ENCODE measurements at regions not wholly inside any gene's neighbourhood (a gene's known extent, or its start where the extent isn't known, plus 50 kb on each side); places are given as distances from the start of the nearest gene placed in this dataset.

DNA sequence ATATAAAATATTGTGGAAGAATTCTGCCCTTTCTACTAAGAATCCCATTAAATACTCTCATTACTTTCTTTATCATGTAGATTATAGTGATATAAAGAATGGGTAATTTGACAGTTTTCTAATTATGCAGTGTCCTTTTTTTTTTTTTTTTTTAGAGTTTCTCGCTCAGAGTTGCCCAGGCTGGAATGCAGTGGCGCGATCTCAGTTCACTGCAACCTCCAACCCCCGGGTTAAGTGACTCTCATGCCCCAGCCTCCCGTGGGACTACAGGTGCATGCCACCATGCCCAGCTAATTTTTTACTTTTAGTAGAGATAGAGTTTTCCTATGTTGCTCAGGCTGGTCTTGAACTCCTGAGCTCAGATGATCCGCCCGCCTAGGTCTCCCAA lies 1143.4 kb upstream of the SORCS1 start:
- intact Hi-C loops (cut with DNase I): no loop called here
- TF ChIP-seq, protein P1, sequence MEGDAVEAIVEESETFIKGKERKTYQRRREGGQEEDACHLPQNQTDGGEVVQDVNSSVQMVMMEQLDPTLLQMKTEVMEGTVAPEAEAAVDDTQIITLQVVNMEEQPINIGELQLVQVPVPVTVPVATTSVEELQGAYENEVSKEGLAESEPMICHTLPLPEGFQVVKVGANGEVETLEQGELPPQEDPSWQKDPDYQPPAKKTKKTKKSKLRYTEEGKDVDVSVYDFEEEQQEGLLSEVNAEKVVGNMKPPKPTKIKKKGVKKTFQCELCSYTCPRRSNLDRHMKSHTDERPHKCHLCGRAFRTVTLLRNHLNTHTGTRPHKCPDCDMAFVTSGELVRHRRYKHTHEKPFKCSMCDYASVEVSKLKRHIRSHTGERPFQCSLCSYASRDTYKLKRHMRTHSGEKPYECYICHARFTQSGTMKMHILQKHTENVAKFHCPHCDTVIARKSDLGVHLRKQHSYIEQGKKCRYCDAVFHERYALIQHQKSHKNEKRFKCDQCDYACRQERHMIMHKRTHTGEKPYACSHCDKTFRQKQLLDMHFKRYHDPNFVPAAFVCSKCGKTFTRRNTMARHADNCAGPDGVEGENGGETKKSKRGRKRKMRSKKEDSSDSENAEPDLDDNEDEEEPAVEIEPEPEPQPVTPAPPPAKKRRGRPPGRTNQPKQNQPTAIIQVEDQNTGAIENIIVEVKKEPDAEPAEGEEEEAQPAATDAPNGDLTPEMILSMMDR (IDR thresholded peaks at IDR 0.05): no peak
- TF ChIP-seq POLR2AphosphoS5 (IDR thresholded peaks at IDR 0.05) (no peak), POLR2A (IDR thresholded peaks at IDR 0.05) (no peak), EP300 (IDR thresholded peaks at IDR 0.05) (no peak)
- no peaks in the 10 kb centered on the region for H3K4me1 ChIP-seq
- H3K36me3 ChIP-seq: no peaks in the 10 kb centered on the region
- no peak overlapping the region for H3K27ac ChIP-seq
- H3K9me3 ChIP-seq: no peaks in the 10 kb centered on the region
- H3K4me3 ChIP-seq: no peak overlapping the region
- WGBS, 2 donors: 96 to 97% methylated on average over 7 of the region's 7 CpGs
- DNase-seq: no peak
- no peaks in the 10 kb centered on the region for H3K27me3 ChIP-seq

DNA sequence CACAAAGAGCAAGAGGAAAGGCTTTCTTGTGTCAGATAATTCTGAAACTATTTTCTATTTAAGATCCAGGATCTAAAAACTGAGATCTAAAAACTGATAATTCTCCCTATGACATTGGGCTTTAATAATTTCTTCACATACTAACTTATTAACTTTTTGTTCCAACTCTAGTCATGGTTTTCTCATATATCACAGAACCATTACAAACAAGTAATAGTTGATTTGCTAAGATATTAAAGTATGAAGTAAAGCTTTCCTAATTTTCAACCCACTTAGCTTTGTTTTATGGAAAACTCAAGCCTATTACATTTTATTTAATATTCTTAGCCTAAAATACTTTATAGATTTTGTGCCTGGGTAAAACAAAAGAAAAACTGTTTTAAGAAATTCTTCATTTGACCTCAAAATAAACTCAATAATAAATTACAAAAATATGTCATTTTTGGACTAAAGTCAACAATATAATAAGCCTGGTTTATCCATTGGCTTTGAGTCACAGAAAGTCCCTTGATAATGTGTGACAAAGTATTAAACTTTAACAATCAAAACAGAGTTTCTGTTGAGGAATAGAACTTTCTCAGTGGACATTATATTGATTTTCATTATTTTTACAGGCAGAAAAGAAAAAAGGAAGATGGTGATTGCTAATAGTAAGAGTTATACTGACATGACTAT lies 1142.9 kb upstream of the SORCS1 start:
- no peak overlapping the region for H3K27ac ChIP-seq
- H3K36me3 ChIP-seq: no peaks in the 10 kb centered on the region
- no peak for DNase-seq
- H3K4me3 ChIP-seq: no peak overlapping the region
- H3K9me3 ChIP-seq: no peaks in the 10 kb centered on the region
- H3K27me3 ChIP-seq: no peaks in the 10 kb centered on the region
- intact Hi-C loops (cut with DNase I): no loop called here
- H3K4me1 ChIP-seq: no peaks in the 10 kb centered on the region
- TF ChIP-seq EP300 (IDR thresholded peaks at IDR 0.05): no peak
- no peak for TF ChIP-seq POLR2A (IDR thresholded peaks at IDR 0.05)
- TF ChIP-seq POLR2AphosphoS5 (IDR thresholded peaks at IDR 0.05): no peak
- TF ChIP-seq, protein P1 (IDR thresholded peaks at IDR 0.05): no peak

DNA sequence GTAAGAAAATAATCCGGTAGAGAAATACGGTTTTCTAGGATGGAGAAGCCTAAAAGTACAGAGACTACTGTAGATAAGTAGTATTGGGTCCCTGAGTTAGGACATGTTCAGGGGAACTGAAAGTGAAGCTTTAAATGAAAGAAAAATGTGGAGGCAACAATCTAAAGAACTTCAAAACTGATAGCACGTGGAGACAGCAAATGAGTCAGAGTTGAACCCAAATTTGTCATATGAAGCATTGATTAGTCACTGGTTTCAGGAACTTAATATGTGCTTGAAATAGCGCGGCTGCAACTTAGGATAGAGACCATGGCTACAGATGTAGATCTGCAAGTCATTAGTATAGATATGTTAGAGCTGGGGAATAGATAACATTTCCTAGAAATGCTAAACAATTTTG lies 1138.6 kb upstream of the SORCS1 start:
- no peak overlapping the region for H3K27ac ChIP-seq
- intact Hi-C loops (cut with DNase I): no loop called here
- TF ChIP-seq EP300 (IDR thresholded peaks at IDR 0.05) (no peak), POLR2A (IDR thresholded peaks at IDR 0.05) (no peak), POLR2AphosphoS5 (IDR thresholded peaks at IDR 0.05) (no peak)
- TF ChIP-seq, protein P1 (IDR thresholded peaks at IDR 0.05): no peak
- H3K27me3 ChIP-seq: no peaks in the 10 kb centered on the region
- 91 to 93% methylated on average over 5 of the region's 5 CpGs for WGBS, 2 donors
- no peak overlapping the region for H3K4me3 ChIP-seq
- H3K9me3 ChIP-seq: no peaks in the 10 kb centered on the region
- no peaks in the 10 kb centered on the region for H3K4me1 ChIP-seq
- H3K36me3 ChIP-seq: no peaks in the 10 kb centered on the region
- DNase-seq: no peak

DNA sequence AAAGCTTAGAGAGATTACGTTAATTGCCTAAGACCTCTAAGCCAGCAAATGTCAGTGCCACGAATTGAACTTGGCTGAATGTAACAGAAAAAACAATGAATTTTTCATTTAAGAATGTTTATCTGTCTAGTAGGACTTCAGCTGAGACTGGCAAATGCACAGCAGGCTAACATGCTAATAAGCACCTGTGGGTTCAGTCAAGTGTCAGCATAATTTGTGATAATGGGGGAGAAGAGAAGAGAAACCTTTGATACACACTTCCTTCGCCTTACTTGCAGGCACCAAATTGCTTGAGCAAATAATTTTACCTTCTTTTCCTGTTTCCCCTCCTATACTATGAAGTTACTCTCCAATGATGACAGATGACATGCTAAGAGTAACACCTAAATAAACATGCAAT lies 1136.5 kb upstream of the SORCS1 start:
- 49 to 79% methylated on average over 3 of the region's 3 CpGs for WGBS, 2 donors
- Histone ChIP-seq H3K27me3 (no peaks in the 10 kb centered on the region), H3K27ac (no peak overlapping the region), H3K4me1 (no peaks in the 10 kb centered on the region), H3K9me3 (no peaks in the 10 kb centered on the region), H3K4me3 (no peak overlapping the region), H3K36me3 (no peaks in the 10 kb centered on the region)
- intact Hi-C loops (cut with DNase I): no loop called here
- TF ChIP-seq POLR2AphosphoS5 (IDR thresholded peaks at IDR 0.05) (no peak), EP300 (IDR thresholded peaks at IDR 0.05) (no peak), POLR2A (IDR thresholded peaks at IDR 0.05) (no peak)
- TF ChIP-seq, protein P1 (IDR thresholded peaks at IDR 0.05): no peak
- no peak for DNase-seq

DNA sequence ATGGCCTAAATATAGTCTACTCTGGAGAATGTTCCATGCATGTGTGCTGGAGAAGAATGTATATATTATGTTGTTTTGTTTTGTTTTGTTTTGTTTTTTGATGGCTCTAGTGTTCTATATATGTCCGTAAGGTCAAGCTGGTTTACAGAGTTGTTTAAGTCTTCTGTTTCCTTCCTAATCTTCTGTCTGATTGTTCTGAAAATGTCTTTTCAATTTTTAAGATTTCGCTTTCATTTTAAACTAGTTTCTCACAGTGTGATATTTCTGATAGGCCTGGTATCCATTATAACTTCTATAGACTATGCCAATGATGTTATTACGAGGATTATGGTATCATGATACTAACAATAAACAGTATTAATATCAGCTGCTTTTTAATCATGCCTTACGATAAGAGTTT lies 1126.3 kb upstream of the SORCS1 start:
- WGBS, 2 donors: 85 to 86% methylated on average over 4 of the region's 4 CpGs
- Histone ChIP-seq H3K36me3 (no peaks in the 10 kb centered on the region), H3K9me3 (peaks cover 0 to 6% (median 2%) of the 10 kb centered on the region in 4 donors), H3K27me3 (no peaks in the 10 kb centered on the region), H3K27ac (no peak overlapping the region), H3K4me3 (no peak overlapping the region), H3K4me1 (no peaks in the 10 kb centered on the region)
- TF ChIP-seq, protein P1 (IDR thresholded peaks at IDR 0.05): no peak
- TF ChIP-seq POLR2A (IDR thresholded peaks at IDR 0.05): no peak
- DNase-seq: no peak
- intact Hi-C loops (cut with DNase I): no loop called here
